ENCODE measurements at regions not wholly inside any gene's neighbourhood (a gene's known extent, or its start where the extent isn't known, plus 50 kb on each side); places are given as distances from the start of the nearest gene placed in this dataset.

DNA sequence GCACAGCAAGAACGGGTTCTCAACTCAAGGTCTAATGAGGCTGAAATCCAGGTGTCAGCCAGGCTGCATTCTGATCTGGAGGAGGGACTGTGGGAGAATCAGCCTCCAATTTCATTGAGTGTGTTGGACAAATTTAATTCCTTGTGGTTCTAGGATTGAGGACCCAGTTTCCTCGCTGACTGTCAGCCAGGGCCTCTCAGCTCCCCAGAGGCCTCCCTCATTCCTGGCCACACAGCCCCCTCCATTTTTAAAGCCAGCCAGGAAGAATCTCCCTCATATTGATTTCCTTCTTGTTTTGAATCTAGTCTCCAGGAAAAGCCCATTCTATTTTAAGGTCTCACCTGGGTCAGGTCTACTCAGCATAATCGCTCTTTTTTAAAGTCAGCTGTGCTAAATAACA is 73.7 kb upstream of the ARMC2 start:
- no peak for TF ChIP-seq CTCF (IDR thresholded peaks at IDR 0.05)

GRCh38 chr6:108777536-108777935 is 70.7 kb upstream of the ARMC2 start:
- TF ChIP-seq CTCF (IDR thresholded peaks at IDR 0.05), result no peak

DNA sequence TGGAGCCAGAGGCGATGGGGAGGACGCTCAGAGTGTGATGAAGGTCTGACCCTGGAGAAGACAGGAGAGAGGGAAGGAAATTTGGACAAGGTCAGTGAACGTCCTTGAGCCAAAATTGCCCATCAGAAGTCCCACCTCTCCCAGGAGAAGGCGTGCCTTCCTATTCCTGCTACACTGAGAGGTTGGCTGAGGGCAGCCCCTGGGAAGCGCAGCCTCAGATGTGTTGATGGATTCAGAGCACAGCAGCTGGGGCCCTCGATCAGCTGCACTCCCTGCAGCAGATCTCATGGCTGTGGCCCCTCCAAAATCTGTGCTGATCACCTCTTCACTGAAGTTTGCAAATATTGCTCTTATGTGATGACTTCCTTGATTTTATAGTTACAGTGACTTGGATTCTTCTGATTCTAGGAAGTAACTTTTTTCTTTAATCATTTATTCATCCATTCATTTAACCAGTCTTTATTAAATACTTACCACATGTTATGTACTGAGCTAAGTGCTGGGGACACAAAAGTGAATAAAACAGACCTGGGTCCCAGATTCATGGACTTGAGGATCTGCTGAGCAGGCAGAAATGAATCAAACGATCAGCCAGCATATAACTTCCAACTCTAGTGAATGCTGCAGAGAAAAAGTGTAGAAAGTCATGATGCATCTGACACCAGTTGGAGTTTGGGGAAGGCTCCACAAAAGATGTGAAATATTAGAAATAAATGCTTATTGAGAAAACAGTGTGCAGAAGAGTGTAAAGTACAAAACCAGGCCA is 69.6 kb upstream of the ARMC2 start:
- no peak for TF ChIP-seq CTCF (IDR thresholded peaks at IDR 0.05)

- no peak for TF ChIP-seq CTCF (IDR thresholded peaks at IDR 0.05)
Measured at GRCh38 chr6:108779536-108780275, 68.5 kb upstream of the ARMC2 start.

- no peak for TF ChIP-seq CTCF (IDR thresholded peaks at IDR 0.05)
Measured at GRCh38 chr6:108780784-108781183, 67.4 kb upstream of the ARMC2 start.

DNA sequence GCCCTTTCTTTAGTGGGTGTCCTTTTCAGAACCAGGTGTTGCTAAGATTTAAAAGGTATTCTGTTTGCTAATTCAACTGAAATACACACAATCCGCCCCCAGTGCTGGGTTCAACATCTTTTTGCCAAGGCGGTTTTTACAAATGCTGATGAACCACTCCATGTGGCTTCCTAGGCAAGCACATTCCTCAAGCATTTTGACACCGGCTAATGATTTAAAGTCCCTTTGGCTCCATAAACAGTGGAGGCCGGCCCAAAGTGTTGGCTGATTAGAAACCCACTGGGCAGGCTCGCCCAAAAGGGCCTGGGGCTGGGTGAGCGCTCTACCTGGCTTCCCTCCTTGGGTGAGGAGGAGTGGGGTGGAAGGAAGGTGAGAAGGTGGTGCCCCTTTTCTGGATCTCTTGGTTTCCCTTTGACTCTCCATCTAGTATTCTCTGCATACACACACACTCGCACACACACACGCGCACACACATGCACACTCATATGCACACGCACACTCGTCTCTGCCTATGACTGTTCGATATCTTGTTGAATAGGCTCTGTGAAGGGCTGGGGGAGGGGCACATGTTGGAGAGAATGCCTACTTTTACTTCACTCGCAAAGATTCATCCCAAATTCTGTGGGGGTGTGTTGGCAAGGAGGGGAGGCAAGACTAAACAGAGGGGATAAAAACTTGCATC is 66.7 kb upstream of the ARMC2 start:
- TF ChIP-seq CTCF (IDR thresholded peaks at IDR 0.05), result no peak

DNA sequence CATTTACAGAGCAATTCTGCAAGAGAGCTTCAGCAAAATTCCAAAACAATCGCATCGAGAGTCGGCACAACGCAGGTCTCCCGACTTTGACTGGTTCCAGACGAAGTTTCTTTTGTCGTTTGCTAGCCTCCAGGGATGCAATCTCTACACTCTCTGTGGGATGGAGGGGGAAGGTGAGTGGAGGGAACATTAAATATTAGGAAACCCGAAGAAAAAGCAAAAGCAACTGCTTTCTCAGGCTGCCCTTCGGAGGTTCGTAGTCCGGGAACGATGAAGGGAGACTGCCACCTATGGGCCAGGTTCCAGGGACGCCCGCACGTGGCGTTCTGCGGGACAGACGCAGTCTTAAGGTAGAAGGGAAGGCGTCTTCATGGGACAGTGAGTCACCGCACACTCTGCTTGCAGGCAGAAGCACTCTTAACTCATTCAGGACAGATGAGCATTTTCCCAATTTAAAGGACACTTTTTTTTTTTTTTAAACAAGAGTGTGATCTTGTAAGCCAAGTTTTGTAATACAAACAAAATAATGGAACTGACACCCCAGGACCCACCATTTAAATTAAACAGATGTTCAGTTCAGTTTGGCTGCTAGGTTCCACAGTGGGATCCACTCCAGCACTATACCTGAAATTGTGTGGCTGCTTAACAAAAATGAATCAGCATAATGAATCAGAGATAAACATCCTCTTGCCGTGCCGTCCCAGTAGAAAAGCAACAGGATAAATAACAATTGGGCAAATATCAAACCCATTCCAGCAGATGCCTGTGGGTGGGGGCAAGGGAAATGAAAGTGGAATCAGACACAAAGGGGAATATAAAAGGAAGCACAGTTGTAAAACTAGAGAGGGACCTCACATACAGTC is 65.8 kb upstream of the ARMC2 start:
- TF ChIP-seq CTCF (IDR thresholded peaks at IDR 0.05), result peak; percentile 89
